IMR-90 (cell line): ENCODE measurements at regions not wholly inside any gene's neighbourhood (a gene's known extent, or its start where the extent isn't known, plus 50 kb on each side); places are given as distances from the start of the nearest gene placed in this dataset.

ENCODE experiments used
- ATAC-seq: fragments of 200-7000 bp; cut with Tn5 transposase; 2 replicates; pipeline ENCODE4 v1.9.1; 2020; ENCODE audit warnings: low read depth, mild to moderate bottlenecking, moderate library complexity
- BruUV-seq: library from RNA; stranded (reverse); fragments of 400-500 nt; replicated peaks from 2 replicates; lab custom pipeline; 2021; lab: Mats Ljungman, UMichigan
- CTCF ChIA-PET: fragments of 300-600 bp; formaldehyde crosslinking; extraction: SDS; loops from one replicate; lab custom pipeline; 2021; ENCODE audit warnings: antibody characterized with exemption; lab: Yijun Ruan, JAX
- POLR2A ChIA-PET: fragments of 300-600 bp; sonication (Branson Sonifier 250); formaldehyde crosslinking; loops from one replicate; lab custom pipeline; 2022; ENCODE audit warnings: antibody characterized with exemption; ENCODE audit not compliant: unreplicated experiment; lab: Charles Lee
- DNase-seq: peaks from one replicate; pipeline ENCODE4 v3.0.0; 2013
- H2AFZ ChIP-seq: replicated peaks from 2 replicates; pipeline ENCODE3; 2013; ENCODE audit warnings: low read length, mild to moderate bottlenecking; ENCODE audit not compliant: poor library complexity
- H2AK5ac ChIP-seq: 2 replicates; pipeline ENCODE4 v1.6.1; 2013; ENCODE audit warnings: low read depth, low read length, inconsistent platforms
- H2AK9ac ChIP-seq: replicated peaks from 2 replicates; pipeline ENCODE3; 2013; ENCODE audit warnings: mild to moderate bottlenecking, low read depth, low read length, moderate library complexity; ENCODE audit not compliant: poor library complexity
- H2BK120ac ChIP-seq: 2 replicates; pipeline ENCODE4 v1.6.1; 2013; ENCODE audit warnings: low read depth, low read length, inconsistent platforms
- H2BK15ac ChIP-seq: 3 replicates; pipeline ENCODE4 v1.6.1; 2013; ENCODE audit warnings: low read depth, low read length, inconsistent platforms
- H2BK20ac ChIP-seq: 2 replicates; pipeline ENCODE4 v1.6.1; 2013; ENCODE audit warnings: low read depth, mild to moderate bottlenecking, inconsistent platforms, low read length, moderate library complexity
- H2BK5ac ChIP-seq: 2 replicates; pipeline ENCODE4 v1.6.1; 2013; ENCODE audit warnings: mild to moderate bottlenecking, low read depth, low read length, inconsistent platforms; ENCODE audit not compliant: poor library complexity, severe bottlenecking
- H3K14ac ChIP-seq: replicated peaks from 2 replicates; pipeline ENCODE4 v1.6.1; 2013; ENCODE audit warnings: low read depth, low read length, inconsistent platforms
- H3K18ac ChIP-seq: 2 replicates; pipeline ENCODE4 v1.6.1; 2013; ENCODE audit warnings: low read depth, low read length, control low read depth
- H3K23ac ChIP-seq: 2 replicates; pipeline ENCODE4 v1.6.1; 2013; ENCODE audit warnings: low read depth, low read length, inconsistent platforms
- H3K27ac ChIP-seq: 2 replicates; pipeline ENCODE4 v1.5.1; 2013; ENCODE audit warnings: mild to moderate bottlenecking, control low read depth, low read length; ENCODE audit not compliant: insufficient read depth
- H3K27me3 ChIP-seq: 2 replicates; pipeline ENCODE4 v1.6.1; 2013; ENCODE audit warnings: low read length; ENCODE audit not compliant: control insufficient read depth, insufficient read depth
- H3K36me3 ChIP-seq: 2 replicates; pipeline ENCODE4 v1.6.1; 2013; ENCODE audit warnings: low read length, mixed read lengths; ENCODE audit not compliant: control insufficient read depth, insufficient read depth
- H3K4ac ChIP-seq: 2 replicates; pipeline ENCODE4 v1.6.1; 2013; ENCODE audit warnings: low read depth, low read length, inconsistent platforms
- H3K4me1 ChIP-seq: 2 replicates; pipeline ENCODE4 v1.6.1; 2013; ENCODE audit warnings: low read length, mixed read lengths; ENCODE audit not compliant: control insufficient read depth, insufficient read depth
- H3K4me2 ChIP-seq: 2 replicates; pipeline ENCODE4 v1.6.1; 2013; ENCODE audit warnings: low read depth, mild to moderate bottlenecking, control low read depth, low read length, moderate library complexity
- H3K4me3 ChIP-seq: 2 replicates; pipeline ENCODE4 v1.5.1; 2013; ENCODE audit warnings: low read depth, mild to moderate bottlenecking, control low read depth, low read length, moderate library complexity; ENCODE audit not compliant: insufficient read depth
- H3K56ac ChIP-seq: 2 replicates; pipeline ENCODE4 v1.6.1; 2013; ENCODE audit warnings: low read length, inconsistent platforms; ENCODE audit not compliant: insufficient read depth; ENCODE audit errors: extremely low read depth
- H3K79me1 ChIP-seq, 2 experiments: 2 replicates each; pipeline ENCODE4 v1.6.1; 2013; ENCODE audit warnings: low read length in 2 of 2, inconsistent platforms in 1 of 2, low read depth in 1 of 2
- H3K9ac ChIP-seq: 2 replicates; pipeline ENCODE4 v1.6.1; 2013; ENCODE audit warnings: low read depth, low read length, control low read depth
- H3K9me1 ChIP-seq: 2 replicates; pipeline ENCODE4 v1.6.1; 2013; ENCODE audit warnings: low read length, inconsistent platforms; ENCODE audit not compliant: insufficient read depth
- H3K9me3 ChIP-seq: 2 replicates; pipeline ENCODE4 v1.6.1; 2013; ENCODE audit warnings: low read length; ENCODE audit not compliant: control insufficient read depth, insufficient read depth
- H4K20me1 ChIP-seq: 2 replicates; pipeline ENCODE4 v1.6.1; 2013; ENCODE audit warnings: low read length, inconsistent platforms; ENCODE audit not compliant: insufficient read depth
- H4K5ac ChIP-seq: 2 replicates; pipeline ENCODE4 v1.6.1; 2013; ENCODE audit warnings: mild to moderate bottlenecking, low read depth, low read length, control low read depth
- H4K8ac ChIP-seq, 2 experiments: 2 replicates each; pipeline ENCODE4 v1.6.1; 2013; ENCODE audit warnings: low read depth in 2 of 2, low read length in 2 of 2, control low read depth in 1 of 2, inconsistent platforms in 1 of 2
- H4K91ac ChIP-seq: 2 replicates; pipeline ENCODE4 v1.6.1; 2013; ENCODE audit warnings: low read depth, low read length, inconsistent platforms; ENCODE audit not compliant: insufficient read depth
- BHLHE40 ChIP-seq: fragments of 150-350 bp; IDR thresholded peaks from 2 replicates; pipeline ENCODE4 v1.6.1; 2016; ENCODE audit warnings: mild to moderate bottlenecking, low read depth, low read length
- CEBPB ChIP-seq: IDR thresholded peaks from 2 replicates; pipeline ENCODE4 v1.6.1; 2012; ENCODE audit warnings: low read depth, low read length, improper control_type of control experiment
- CHD1 ChIP-seq: IDR thresholded peaks from 2 replicates; pipeline ENCODE4 v1.6.1; 2012; ENCODE audit warnings: low read depth, low read length, improper control_type of control experiment
- CTCF ChIP-seq: conservative IDR thresholded peaks from 2 replicates; pipeline ENCODE4 v1.5.1; 2012; ENCODE audit warnings: mild to moderate bottlenecking, low read depth, low read length, improper control_type of control experiment
- FOS ChIP-seq: fragments of 150-350 bp; IDR thresholded peaks from 2 replicates; pipeline ENCODE4 v1.6.1; 2016; ENCODE audit warnings: low read depth, low read length
- MAFK ChIP-seq: IDR thresholded peaks from 2 replicates; pipeline ENCODE4 v1.6.1; 2012; ENCODE audit warnings: low read depth, low read length, improper control_type of control experiment
- MAZ ChIP-seq: IDR thresholded peaks from 2 replicates; pipeline ENCODE4 v1.6.1; 2012; ENCODE audit warnings: low read depth, mild to moderate bottlenecking, low read length, improper control_type of control experiment, moderate library complexity, borderline replicate concordance
- MXI1 ChIP-seq: IDR thresholded peaks from 2 replicates; pipeline ENCODE4 v1.6.1; 2012; ENCODE audit warnings: low read depth, mild to moderate bottlenecking, low read length, moderate library complexity, borderline replicate concordance
- NFE2L2 ChIP-seq: fragments of 150-350 bp; IDR thresholded peaks from 2 replicates; pipeline ENCODE4 v1.6.1; 2016; ENCODE audit warnings: low read depth, mild to moderate bottlenecking, low read length
- POLR2A ChIP-seq: IDR thresholded peaks from 2 replicates; pipeline ENCODE4 v1.6.1; 2012; ENCODE audit warnings: mild to moderate bottlenecking, low read depth, low read length
- RAD21 ChIP-seq: IDR thresholded peaks from 2 replicates; pipeline ENCODE4 v1.6.1; 2012; ENCODE audit warnings: low read length, improper control_type of control experiment
- RCOR1 ChIP-seq: IDR thresholded peaks from 2 replicates; pipeline ENCODE4 v1.6.1; 2012; ENCODE audit warnings: mild to moderate bottlenecking, low read length, improper control_type of control experiment; ENCODE audit not compliant: insufficient replicate concordance
- RFX5 ChIP-seq: IDR thresholded peaks from 2 replicates; pipeline ENCODE4 v1.8.0; 2012; ENCODE audit warnings: low read depth, mild to moderate bottlenecking, low read length, moderate library complexity
- SMC3 ChIP-seq: fragments of 150-350 bp; IDR thresholded peaks from 2 replicates; pipeline ENCODE4 v1.6.1; 2016; ENCODE audit warnings: low read depth, mild to moderate bottlenecking, antibody characterized with exemption, low read length, moderate library complexity
- WGBS, 2 experiments: methylation state at CpG; one replicate each; pipeline versions ENCODE4 v1.1.5 to v1.1.7; 2013; ENCODE audit warnings: missing lambda C conversion rate in 2 of 2; ENCODE audit not compliant: insufficient read length in 1 of 2; ENCODE audit errors: extremely low coverage in 2 of 2; 5-methylcytosine and 5-hydroxymethylcytosine counted together
- dilution Hi-C: fragments of 300-500 bp; cut with HindIII; formaldehyde crosslinking; loops from one replicate; pipeline ENCODE4 v1.14.3; 2018; ENCODE audit warnings: low sequenced_read_pairs; ENCODE audit not compliant: unreplicated experiment
- in situ Hi-C: fragments of 300-500 bp; cut with MboI; formaldehyde crosslinking; loops from 3 replicates; pipeline ENCODE4 v1.14.3; 2019; ENCODE audit warnings: low sequenced_read_pairs, inconsistent platforms, mixed read lengths
- intact Hi-C: fragments of 100-400 bp; cut with micrococcal nuclease; formaldehyde crosslinking; loops from 2 replicates; pipeline ENCODE4 v1.10.0; 2022
- TF ChIP-seq, protein P1 (sequence below): fragments of 150-350 bp; IDR thresholded peaks from 2 replicates; pipeline ENCODE4 v1.6.1; 2016; ENCODE audit warnings: low read depth, mild to moderate bottlenecking, low read length, moderate library complexity, borderline replicate concordance
- TF ChIP-seq, protein P2 (sequence below): fragments of 150-350 bp; IDR thresholded peaks from 2 replicates; pipeline ENCODE4 v1.6.1; 2017; ENCODE audit warnings: mild to moderate bottlenecking, antibody characterized with exemption, low read length, low read depth

DNA sequence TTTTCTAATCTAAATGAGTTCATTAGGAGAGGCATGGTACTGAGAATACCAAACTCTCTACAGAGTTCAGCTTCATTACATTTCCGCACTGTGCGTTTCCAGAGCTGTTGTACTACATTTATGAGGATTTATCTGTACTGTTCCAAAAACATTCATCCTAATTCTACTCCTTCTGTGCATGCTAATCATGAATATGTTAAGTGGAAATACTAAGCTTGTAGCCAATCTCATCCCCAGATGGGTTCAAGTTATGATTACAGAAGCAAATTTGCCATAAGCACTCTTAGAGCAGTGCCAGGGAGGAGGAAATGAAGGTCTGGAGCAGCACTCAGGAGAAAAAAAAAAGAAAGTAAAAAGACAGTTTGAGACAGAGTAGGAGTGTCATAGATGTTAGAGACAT lies 544.3 kb downstream of the GBE1 start:
- H2AK5ac ChIP-seq, result no peak overlapping the region
- no peaks in the 10 kb centered on the region for H3K36me3 ChIP-seq
- ChIA-PET CTCF (no interaction called here), POLR2A (no interaction called here)
- H4K5ac ChIP-seq, result no peak overlapping the region
- no peak overlapping the region for H4K91ac ChIP-seq
- H2AK9ac ChIP-seq, result no peak overlapping the region
- H2BK20ac ChIP-seq, result no peak overlapping the region
- no peak overlapping the region for H3K56ac ChIP-seq
- no CpG with 5 or more reads among the region's 2 CpGs for WGBS, 2 experiments
- no peak overlapping the region for H3K4ac ChIP-seq
- TF ChIP-seq RAD21 (no peak), RCOR1 (no peak), CEBPB (no peak), MAZ (no peak), FOS (no peak), MXI1 (no peak), NFE2L2 (no peak), CHD1 (no peak), SMC3 (no peak), MAFK (no peak), RFX5 (no peak), POLR2A (no peak), CTCF (no peak), BHLHE40 (no peak)
- TF ChIP-seq, protein P1, sequence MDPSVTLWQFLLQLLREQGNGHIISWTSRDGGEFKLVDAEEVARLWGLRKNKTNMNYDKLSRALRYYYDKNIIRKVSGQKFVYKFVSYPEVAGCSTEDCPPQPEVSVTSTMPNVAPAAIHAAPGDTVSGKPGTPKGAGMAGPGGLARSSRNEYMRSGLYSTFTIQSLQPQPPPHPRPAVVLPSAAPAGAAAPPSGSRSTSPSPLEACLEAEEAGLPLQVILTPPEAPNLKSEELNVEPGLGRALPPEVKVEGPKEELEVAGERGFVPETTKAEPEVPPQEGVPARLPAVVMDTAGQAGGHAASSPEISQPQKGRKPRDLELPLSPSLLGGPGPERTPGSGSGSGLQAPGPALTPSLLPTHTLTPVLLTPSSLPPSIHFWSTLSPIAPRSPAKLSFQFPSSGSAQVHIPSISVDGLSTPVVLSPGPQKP, result no peak
- TF ChIP-seq, protein P2, sequence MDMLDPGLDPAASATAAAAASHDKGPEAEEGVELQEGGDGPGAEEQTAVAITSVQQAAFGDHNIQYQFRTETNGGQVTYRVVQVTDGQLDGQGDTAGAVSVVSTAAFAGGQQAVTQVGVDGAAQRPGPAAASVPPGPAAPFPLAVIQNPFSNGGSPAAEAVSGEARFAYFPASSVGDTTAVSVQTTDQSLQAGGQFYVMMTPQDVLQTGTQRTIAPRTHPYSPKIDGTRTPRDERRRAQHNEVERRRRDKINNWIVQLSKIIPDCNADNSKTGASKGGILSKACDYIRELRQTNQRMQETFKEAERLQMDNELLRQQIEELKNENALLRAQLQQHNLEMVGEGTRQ, result no peak
- H3K9me3 ChIP-seq, result 0 out of 2 replicates have a peak, but pooled peaks cover 3% of the 10 kb centered on the region
- no peak overlapping the region for H3K27ac ChIP-seq
- H3K79me1 ChIP-seq, result no peaks in the 10 kb centered on the region
- in situ Hi-C loops, result no loop called here
- no peaks in the 10 kb centered on the region for H3K4me1 ChIP-seq
- ATAC-seq (no peak), DNase-seq (no peak)
- no peak overlapping the region for H2BK120ac ChIP-seq
- no TSS peak for BruUV-seq
- H4K8ac ChIP-seq, result no peak overlapping the region
- no peaks in the 10 kb centered on the region for H3K9me1 ChIP-seq
- no peak overlapping the region for H3K14ac ChIP-seq
- H3K18ac ChIP-seq, result no peak overlapping the region
- no peaks in the 10 kb centered on the region for H3K27me3 ChIP-seq
- intact Hi-C loops, result no loop called here
- H3K23ac ChIP-seq, result no peak overlapping the region
- H4K20me1 ChIP-seq, result no peaks in the 10 kb centered on the region
- H3K4me3 ChIP-seq, result no peak overlapping the region
- H2AFZ ChIP-seq, result no peak overlapping the region
- no peak overlapping the region for H2BK5ac ChIP-seq
- no peak overlapping the region for H3K9ac ChIP-seq
- no peak overlapping the region for H2BK15ac ChIP-seq
- dilution Hi-C loops, result no loop called here
- no peak overlapping the region for H3K4me2 ChIP-seq
